Kidney (tissue), 13 donors: ENCODE measurements at regions not wholly inside any gene's neighbourhood (a gene's known extent, or its start where the extent isn't known, plus 50 kb on each side); places are given as distances from the start of the nearest gene placed in this dataset.
"Not testable (repeated sequence)": the region's sequence is repeated elsewhere in the genome, so short reads cannot be mapped to it uniquely, and the experiment has no call there.

Experiments used
- DNase-seq, 5 donors: peaks; one replicate each; pipeline ENCODE4 v3.0.0-alpha.2; 2013 to 2020
- FAIRE-seq: peaks from 2 replicates; lab custom pipeline; 2012; peaks lifted over from hg19 to GRCh38; lab: Jason Lieb, UNC
- H3K27ac ChIP-seq, 2 donors: one replicate each; pipeline ENCODE4 v1.7.0; 2013; ENCODE audit warnings: low read depth in 2 of 2, low read length in 2 of 2, inconsistent platforms in 1 of 2
- H3K27me3 ChIP-seq: one replicate; pipeline ENCODE4 v1.7.1; 2013; ENCODE audit warnings: low read length, inconsistent platforms; ENCODE audit not compliant: control insufficient read depth, insufficient read depth
- H3K36me3 ChIP-seq, 3 donors: one replicate each; pipeline versions ENCODE4 v1.7.0 to v1.7.1; 2013; ENCODE audit warnings: low read length in 3 of 3, control low read depth in 1 of 3, inconsistent platforms in 1 of 3; ENCODE audit not compliant: insufficient read depth in 3 of 3, control insufficient read depth in 2 of 3
- H3K4me1 ChIP-seq, 3 donors: one replicate each; pipeline versions ENCODE4 v1.7.0 to v1.7.1; 2013; ENCODE audit warnings: low read length in 3 of 3, inconsistent platforms in 1 of 3, low read depth in 1 of 3; ENCODE audit not compliant: control insufficient read depth in 2 of 3, insufficient read depth in 2 of 3
- H3K4me3 ChIP-seq, 3 donors: one replicate each; pipeline versions ENCODE4 v1.7.0 to v1.8.1; 2013; ENCODE audit warnings: low read length in 3 of 3, control low read depth in 1 of 3, inconsistent platforms in 1 of 3
- H3K9ac ChIP-seq, 3 donors: one replicate each; pipeline versions ENCODE4 v1.7.0 to v1.7.1; 2013; ENCODE audit warnings: low read length in 3 of 3, control low read depth in 1 of 3, inconsistent platforms in 1 of 3
- H3K9me3 ChIP-seq, 3 donors: one replicate each; pipeline versions ENCODE4 v1.7.0 to v1.7.1; 2013; ENCODE audit warnings: low read length in 3 of 3, control low read depth in 1 of 3, inconsistent platforms in 1 of 3; ENCODE audit not compliant: control insufficient read depth in 2 of 3, insufficient read depth in 1 of 3
- intact Hi-C: fragments of 100-400 bp; cut with DNase I; formaldehyde crosslinking; loops from one replicate; pipeline ENCODE4 v1.11.1; 2022
- TF ChIP-seq, protein P1 (sequence below): IDR thresholded peaks from 3 replicates; pipeline ENCODE4 v1.5.1; 2012; ENCODE audit warnings: mild to moderate bottlenecking, moderate library complexity, borderline replicate concordance; ENCODE audit not compliant: insufficient read depth; ENCODE audit errors: extremely low read depth
- donor health status: control.
- donor health status: control.
- donor health status: control.
- donor health status: control.
- donor health status: control.
- donor health status: DM: yes; HTN: yes; CAD: no.
- donor health status: Normal renal cell carcinoma (clear cell type).

- Histone ChIP-seq H3K4me3 (peak overlapping the region in 1 of 3 donors; percentile 5), H3K9me3 (no peaks in the 10 kb centered on the region), H3K27ac (peak overlapping the region; percentile 15 to 47), H3K4me1 (peaks cover 0 to 6% (median 0%) of the 10 kb centered on the region in 3 donors), H3K9ac (no peak overlapping the region), H3K27me3 (no peaks in the 10 kb centered on the region), H3K36me3 (no peaks in the 10 kb centered on the region)
- FAIRE-seq (no peak), DNase-seq (peak in 2 of 5 donors; percentile 31 to 39)
- intact Hi-C loops: no loop called here
- TF ChIP-seq, protein P1, sequence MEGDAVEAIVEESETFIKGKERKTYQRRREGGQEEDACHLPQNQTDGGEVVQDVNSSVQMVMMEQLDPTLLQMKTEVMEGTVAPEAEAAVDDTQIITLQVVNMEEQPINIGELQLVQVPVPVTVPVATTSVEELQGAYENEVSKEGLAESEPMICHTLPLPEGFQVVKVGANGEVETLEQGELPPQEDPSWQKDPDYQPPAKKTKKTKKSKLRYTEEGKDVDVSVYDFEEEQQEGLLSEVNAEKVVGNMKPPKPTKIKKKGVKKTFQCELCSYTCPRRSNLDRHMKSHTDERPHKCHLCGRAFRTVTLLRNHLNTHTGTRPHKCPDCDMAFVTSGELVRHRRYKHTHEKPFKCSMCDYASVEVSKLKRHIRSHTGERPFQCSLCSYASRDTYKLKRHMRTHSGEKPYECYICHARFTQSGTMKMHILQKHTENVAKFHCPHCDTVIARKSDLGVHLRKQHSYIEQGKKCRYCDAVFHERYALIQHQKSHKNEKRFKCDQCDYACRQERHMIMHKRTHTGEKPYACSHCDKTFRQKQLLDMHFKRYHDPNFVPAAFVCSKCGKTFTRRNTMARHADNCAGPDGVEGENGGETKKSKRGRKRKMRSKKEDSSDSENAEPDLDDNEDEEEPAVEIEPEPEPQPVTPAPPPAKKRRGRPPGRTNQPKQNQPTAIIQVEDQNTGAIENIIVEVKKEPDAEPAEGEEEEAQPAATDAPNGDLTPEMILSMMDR: no peak
Measured at GRCh38 chr5:152644029-152644728, 239.1 kb upstream of the NMUR2 start.

DNA sequence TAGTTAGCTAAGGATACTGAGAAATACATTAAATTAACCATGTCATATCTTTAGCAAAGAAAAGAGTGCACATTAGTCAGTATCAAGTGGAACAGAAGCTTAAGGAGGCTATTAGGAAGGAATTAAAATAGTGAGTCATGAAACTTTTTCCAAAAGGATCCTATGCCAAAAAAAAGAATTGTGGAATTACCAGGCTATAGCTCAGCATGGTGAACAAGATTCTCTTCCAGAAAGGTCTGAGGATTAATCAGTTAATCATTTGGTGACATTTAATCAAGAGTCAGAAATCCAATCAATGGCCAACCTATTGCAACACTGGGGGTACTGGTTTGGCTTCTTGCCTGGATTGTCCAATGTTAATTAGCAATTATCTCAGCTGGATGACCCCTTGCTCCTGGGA lies 244.5 kb upstream of the NMUR2 start:
- peaks cover 0 to 4% (median 0%) of the 10 kb centered on the region in 3 donors for H3K4me1 ChIP-seq
- TF ChIP-seq, protein P1: no peak
- no peaks in the 10 kb centered on the region for H3K36me3 ChIP-seq
- intact Hi-C loops: no loop called here
- H3K9me3 ChIP-seq: no peaks in the 10 kb centered on the region
- H3K27me3 ChIP-seq: no peaks in the 10 kb centered on the region
- H3K4me3 ChIP-seq: no peak overlapping the region
- H3K27ac ChIP-seq: no peak overlapping the region
- FAIRE-seq (no peak), DNase-seq (no peak)
- no peak overlapping the region for H3K9ac ChIP-seq

GRCh38 chr5:152650413-152650812 lies 245.3 kb upstream of the NMUR2 start:
- intact Hi-C loops: no loop called here
- TF ChIP-seq, protein P1: no peak
- Histone ChIP-seq H3K9ac (no peak overlapping the region), H3K36me3 (no peaks in the 10 kb centered on the region), H3K4me3 (no peak overlapping the region), H3K27me3 (no peaks in the 10 kb centered on the region), H3K4me1 (no peaks in the 10 kb centered on the region), H3K9me3 (no peaks in the 10 kb centered on the region), H3K27ac (no peak overlapping the region)
- DNase-seq (no peak), FAIRE-seq (no peak)

GRCh38 chr5:152659470-152659869 lies 254.4 kb upstream of the NMUR2 start:
- DNase-seq, intact Hi-C loops, FAIRE-seq, H3K9ac ChIP-seq, H3K27ac ChIP-seq, H3K4me1 ChIP-seq, H3K36me3 ChIP-seq, H3K9me3 ChIP-seq, H3K4me3 ChIP-seq, H3K27me3 ChIP-seq: not testable (repeated sequence)
